ENCODE measurements at regions not wholly inside any gene's neighbourhood (a gene's known extent, or its start where the extent isn't known, plus 50 kb on each side); places are given as distances from the start of the nearest gene placed in this dataset.

DNA sequence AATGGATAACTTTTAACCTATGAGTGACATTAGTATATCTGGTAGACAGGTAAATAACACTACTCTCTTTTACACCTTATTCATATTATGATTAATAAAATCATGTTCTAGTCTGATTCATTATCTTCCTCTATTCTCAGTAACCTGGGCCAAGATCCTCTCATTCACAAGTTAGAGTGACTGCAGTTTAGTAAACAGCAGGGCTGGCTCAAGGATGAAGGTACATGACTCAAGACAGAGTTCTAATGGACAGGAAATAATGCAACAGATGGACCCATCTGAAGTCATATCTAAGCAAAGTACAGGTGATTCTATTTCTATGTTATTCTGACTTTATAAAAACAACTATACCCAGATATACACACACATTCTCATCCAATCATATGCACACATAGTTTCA lies 582.5 kb upstream of the CDH18 start:
- no TSS peak for BruUV-seq (replicated peaks)
- H3K36me3 ChIP-seq (ENCODE audit: control insufficient read depth in 2 of 2, insufficient read depth in 2 of 2, low read length in 1 of 2): no peaks in the 10 kb centered on the region
- no peak overlapping the region for H3K4me2 ChIP-seq (ENCODE audit: control insufficient read depth, insufficient read depth)
- FAIRE-seq (no peak), DNase-seq (ENCODE audit: low read depth, low spot score) (no peak), ATAC-seq (no peak)
- no peak overlapping the region for H2AFZ ChIP-seq (ENCODE audit: control insufficient read depth, low read depth, low read length)
- POLR2A ChIA-PET: no interaction called here
- intact Hi-C loops (cut with micrococcal nuclease; ENCODE audit: unreplicated experiment): no loop called here
- no peak for TF ChIP-seq MYC (IDR thresholded peaks at IDR 0.05; ENCODE audit: insufficient read depth, insufficient read length, insufficient replicate concordance, low read length, severe bottlenecking)
- TF ChIP-seq, protein P1, sequence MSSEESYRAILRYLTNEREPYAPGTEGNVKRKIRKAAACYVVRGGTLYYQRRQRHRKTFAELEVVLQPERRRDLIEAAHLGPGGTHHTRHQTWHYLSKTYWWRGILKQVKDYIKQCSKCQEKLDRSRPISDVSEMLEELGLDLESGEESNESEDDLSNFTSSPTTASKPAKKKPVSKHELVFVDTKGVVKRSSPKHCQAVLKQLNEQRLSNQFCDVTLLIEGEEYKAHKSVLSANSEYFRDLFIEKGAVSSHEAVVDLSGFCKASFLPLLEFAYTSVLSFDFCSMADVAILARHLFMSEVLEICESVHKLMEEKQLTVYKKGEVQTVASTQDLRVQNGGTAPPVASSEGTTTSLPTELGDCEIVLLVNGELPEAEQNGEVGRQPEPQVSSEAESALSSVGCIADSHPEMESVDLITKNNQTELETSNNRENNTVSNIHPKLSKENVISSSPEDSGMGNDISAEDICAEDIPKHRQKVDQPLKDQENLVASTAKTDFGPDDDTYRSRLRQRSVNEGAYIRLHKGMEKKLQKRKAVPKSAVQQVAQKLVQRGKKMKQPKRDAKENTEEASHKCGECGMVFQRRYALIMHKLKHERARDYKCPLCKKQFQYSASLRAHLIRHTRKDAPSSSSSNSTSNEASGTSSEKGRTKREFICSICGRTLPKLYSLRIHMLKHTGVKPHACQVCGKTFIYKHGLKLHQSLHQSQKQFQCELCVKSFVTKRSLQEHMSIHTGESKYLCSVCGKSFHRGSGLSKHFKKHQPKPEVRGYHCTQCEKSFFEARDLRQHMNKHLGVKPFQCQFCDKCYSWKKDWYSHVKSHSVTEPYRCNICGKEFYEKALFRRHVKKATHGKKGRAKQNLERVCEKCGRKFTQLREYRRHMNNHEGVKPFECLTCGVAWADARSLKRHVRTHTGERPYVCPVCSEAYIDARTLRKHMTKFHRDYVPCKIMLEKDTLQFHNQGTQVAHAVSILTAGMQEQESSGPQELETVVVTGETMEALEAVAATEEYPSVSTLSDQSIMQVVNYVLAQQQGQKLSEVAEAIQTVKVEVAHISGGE (CRISPR knock-in tag; IDR thresholded peaks at IDR 0.05): no peak
- TF ChIP-seq PAX8 (IDR thresholded peaks at IDR 0.05): no peak
- TF ChIP-seq POLR2AphosphoS5 (IDR thresholded peaks at IDR 0.05; ENCODE audit: low read length): no peak
- no peak for TF ChIP-seq SUZ12 (IDR thresholded peaks at IDR 0.05; ENCODE audit: unreplicated experiment)
- TF ChIP-seq E4F1 (IDR thresholded peaks at IDR 0.05; ENCODE audit: borderline replicate concordance, partially characterized antibody): no peak
- TF ChIP-seq EZH2 (IDR thresholded peaks at IDR 0.05; ENCODE audit: borderline replicate concordance, control insufficient read depth, low read depth, low read length): no peak
- RAD21 ChIA-PET (ENCODE audit: unreplicated experiment): no interaction called here
- in situ Hi-C loops (cut with MboI): no loop called here
- no peaks in the 10 kb centered on the region for H3K79me2 ChIP-seq (ENCODE audit: control insufficient read depth, insufficient read depth, low read length)
- H3K4me3 ChIP-seq: no peak overlapping the region
- no peaks in the 10 kb centered on the region for H3K27me3 ChIP-seq (replicated peaks in 1 of 2; ENCODE audit: control insufficient read depth in 2 of 2, insufficient read depth in 2 of 2, low read length in 1 of 2)
- SMC1A ChIA-PET (ENCODE audit: uncharacterized antibody, unreplicated experiment): no interaction called here
- H4K20me1 ChIP-seq (ENCODE audit: control insufficient read depth, insufficient read depth): no peaks in the 10 kb centered on the region
- no peaks in the 10 kb centered on the region for H3K4me1 ChIP-seq (ENCODE audit: control insufficient read depth, insufficient read depth, low read length)
- H3K27ac ChIP-seq (ENCODE audit: control insufficient read depth, insufficient read depth): no peak overlapping the region
- H3K9me3 ChIP-seq (replicated peaks; ENCODE audit: control insufficient read depth, insufficient read depth, low read length): no peaks in the 10 kb centered on the region
- H3K9ac ChIP-seq (ENCODE audit: control insufficient read depth, insufficient read depth, low read length): no peak overlapping the region
- CTCF ChIA-PET: no interaction called here

All from GM12878 (cell line).